NOMO-1 (cell line): ENCODE measurements at regions not wholly inside any gene's neighbourhood (a gene's known extent, or its start where the extent isn't known, plus 50 kb on each side); places are given as distances from the start of the nearest gene placed in this dataset.
A peak's percentile ranks its signal among the peaks of the same experiment; 100 is the strongest.

Source experiments
- DNase-seq, 2 experiments: peaks; one replicate each; lab custom pipeline; 2025; ENCODE audit not compliant: unreplicated experiment in 2 of 2; lab: John Stamatoyannopoulos, UW

- no peak for DNase-seq
These were observed 820.4 kb downstream of the LUZP2 start for GRCh38 chr11:25317216-25317615.

DNA sequence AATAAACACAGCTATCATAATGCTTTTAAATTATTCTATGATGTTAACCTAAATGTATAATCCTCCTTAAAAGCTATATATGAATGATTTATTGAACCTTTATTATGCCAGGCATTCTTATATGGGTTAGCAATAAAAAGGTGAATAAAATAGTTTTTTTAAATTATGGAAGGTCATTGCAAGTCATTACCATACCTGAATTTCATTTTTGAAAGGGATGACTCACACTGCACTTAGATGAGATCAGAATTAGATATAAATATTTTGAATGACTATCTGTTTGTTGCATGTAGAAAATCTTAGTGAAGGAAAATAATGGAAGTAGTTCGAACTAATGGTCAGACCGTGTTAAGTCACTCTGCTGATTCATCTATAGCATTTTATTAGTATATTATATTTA is 822.3 kb downstream of the LUZP2 start:
- no peak for DNase-seq

- DNase-seq = no peak
These were observed 830.8 kb downstream of the LUZP2 start for GRCh38 chr11:25327656-25328055.

DNA sequence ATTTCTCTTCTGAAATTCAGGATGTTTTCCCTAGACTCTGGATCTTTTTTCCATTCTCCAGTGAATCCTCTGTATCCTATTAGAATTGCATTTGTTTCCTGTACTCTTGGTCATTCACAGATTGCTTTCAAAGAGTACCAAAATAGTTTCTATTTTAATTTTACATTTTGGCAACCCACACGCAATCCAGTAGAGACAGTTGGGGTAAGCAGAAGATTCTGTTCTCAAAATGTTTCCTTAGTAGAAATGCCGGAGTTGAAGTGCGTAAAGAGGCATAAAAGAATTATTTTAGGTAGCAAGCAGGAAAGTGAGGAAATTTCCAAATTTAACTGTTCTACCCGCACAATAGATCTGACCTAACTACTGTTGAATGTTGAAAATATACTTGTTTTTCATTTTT is 842.4 kb downstream of the LUZP2 start:
- no peak for DNase-seq

GRCh38 chr11:25349537-25349936 is 852.7 kb downstream of the LUZP2 start:
- DNase-seq = no peak

- no peak for DNase-seq
These were observed 854.3 kb downstream of the LUZP2 start for GRCh38 chr11:25350899-25351803.

DNA sequence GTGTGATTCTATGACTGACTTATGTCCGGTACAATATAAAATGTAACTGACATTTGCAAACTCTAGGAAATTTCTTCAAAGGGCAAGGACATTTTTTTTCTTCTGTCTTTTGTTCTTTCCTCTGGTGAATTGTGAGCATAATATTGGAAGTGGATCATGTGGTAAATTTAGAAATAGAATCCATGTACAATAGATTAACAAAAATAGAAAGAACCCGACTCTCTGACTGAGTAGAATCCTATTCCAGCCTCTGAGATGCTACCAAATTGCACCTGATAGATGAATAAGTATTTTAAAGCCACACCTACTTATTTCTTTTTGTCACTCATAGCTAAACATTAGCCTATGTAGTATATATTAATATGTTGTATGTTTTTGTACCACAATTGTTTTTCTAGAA is 860.3 kb downstream of the LUZP2 start:
- DNase-seq = no peak

DNA sequence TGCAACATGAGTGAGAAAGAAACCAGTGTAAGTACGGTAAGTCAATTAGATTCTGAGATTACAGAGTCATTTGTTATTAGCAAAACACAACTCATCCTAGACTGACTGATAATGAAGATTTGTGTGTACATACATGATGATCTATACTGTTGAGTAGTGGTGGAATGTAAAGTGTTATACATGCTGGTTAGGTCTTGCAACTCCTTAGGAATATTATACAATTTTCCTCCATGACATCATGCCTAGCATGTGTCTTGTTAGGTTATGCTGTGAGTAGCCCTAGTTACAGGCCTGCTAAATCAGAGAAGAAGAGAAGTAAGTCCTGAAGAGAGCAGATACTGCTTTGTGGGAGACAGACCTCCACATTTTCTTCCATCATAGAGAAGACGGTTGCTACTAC is 880.6 kb downstream of the LUZP2 start:
- DNase-seq = no peak

- DNase-seq = peak; percentile 10 to 69
These were observed 900.0 kb downstream of the LUZP2 start for GRCh38 chr11:25396847-25397246.

DNA sequence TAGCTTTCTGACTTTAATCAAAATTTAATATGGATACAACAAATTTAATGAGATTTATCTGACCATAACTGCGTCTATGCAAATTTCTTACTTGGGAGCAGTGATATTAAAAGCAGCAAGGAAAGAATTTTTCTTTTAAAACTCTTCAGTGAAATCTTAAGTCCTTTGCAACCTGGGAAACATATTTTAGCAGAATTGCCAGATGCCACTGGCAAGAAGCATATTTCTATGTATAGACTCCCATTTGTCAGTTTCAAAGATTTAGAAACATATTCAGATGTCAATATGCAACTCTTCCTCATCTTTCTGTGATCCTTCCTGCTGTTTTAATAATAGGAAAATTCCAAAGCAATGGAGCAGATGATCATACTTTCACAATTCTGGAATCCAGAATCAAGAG is 911.3 kb downstream of the LUZP2 start:
- no peak for DNase-seq

DNA sequence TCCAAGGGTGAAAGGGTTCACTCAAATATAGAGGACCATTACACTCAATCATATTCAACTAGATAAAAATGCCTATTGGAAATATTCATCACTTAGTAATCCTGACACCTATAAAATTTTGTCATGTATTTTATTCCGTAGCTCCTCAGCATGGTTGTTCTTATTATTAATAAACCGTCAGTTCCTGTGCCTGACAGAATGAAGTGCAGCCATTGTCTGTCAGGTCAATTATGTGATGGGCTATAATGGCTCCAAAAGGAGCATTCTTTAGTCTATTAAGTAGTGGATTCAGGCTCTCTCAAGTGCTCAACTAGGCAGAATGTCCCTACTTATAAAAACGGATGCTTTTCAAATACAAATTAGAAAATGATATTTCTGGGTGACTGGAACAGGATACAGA is 916.1 kb upstream of the ANO3 start:
- no peak for DNase-seq

DNA sequence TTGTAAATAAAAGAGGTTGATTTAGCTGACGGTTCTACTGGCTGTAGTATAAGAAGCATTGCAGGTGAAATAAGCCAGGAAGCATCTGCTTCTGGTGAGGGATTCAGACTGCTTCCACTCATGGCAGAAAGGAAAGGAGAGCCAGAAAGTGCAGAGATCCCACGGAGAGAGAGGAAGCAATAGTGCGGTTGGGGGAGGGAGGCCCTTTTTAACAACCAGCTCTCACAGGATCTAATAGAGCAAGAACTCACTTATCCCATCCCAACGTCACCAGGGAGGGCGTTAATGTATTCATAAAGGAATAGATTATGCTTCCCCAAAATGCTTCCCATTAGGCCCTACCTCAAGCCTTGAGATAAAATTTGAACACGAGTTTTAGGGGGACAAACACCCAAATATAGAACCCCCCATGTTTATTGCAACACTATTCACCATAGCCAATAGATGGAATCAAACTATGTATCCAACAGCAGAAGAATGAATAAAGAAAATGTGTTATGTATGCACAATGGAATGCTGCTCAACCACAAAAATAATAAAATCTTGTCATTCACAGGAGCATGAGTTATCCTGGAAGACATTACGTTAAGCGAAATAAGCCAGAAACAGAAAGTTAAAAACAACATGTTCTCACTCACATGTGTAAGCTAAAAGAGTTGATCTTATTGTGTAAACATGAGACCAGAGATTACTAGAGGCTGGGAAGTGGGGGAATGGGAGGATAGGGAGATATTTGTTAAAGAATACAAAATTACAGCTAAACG is 908.3 kb upstream of the ANO3 start:
- DNase-seq = no peak

- no peak for DNase-seq
These were observed 899.6 kb upstream of the ANO3 start for GRCh38 chr11:25432376-25432775.

DNA sequence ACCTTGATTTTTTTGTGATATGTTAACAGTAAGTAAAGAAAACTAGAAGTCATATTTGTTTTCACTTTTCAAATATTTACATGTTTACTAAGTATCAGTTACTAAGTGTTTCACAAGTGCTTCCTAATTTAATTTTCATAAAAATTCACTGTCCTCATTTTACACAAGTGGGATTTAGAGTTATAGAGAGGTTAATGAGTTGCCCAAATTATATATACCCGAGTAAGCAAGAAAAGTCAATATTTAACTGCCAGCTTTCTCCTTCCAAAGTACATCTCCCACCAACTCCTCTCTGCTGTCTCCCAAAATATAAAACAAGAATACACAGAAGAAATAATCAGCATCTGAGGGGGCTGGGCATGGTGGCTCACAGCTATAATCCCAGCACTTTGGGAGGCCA is 896.7 kb upstream of the ANO3 start:
- no peak for DNase-seq

GRCh38 chr11:25436326-25436725 is 895.6 kb upstream of the ANO3 start:
- DNase-seq = no peak

- no peak for DNase-seq
These were observed 890.5 kb upstream of the ANO3 start for GRCh38 chr11:25441421-25441820.

DNA sequence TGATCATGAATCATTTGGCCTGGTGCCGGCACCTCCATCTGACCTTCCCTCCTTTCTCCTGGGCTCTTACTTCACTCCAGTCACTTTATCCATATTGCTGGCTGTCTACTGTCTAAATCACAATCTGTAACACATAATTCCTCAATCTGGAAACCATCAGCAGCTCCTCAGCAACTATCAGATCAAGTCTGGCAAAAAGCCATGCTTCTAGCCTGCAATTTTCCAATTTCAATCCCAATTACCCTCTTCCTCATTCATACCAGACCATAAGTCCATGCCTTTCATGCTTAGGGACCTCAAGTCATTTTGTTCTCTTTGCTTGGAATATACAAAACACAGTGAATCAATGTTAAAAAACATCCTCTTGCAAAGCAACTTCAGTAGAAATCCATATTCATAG is 882.8 kb upstream of the ANO3 start:
- DNase-seq = no peak

DNA sequence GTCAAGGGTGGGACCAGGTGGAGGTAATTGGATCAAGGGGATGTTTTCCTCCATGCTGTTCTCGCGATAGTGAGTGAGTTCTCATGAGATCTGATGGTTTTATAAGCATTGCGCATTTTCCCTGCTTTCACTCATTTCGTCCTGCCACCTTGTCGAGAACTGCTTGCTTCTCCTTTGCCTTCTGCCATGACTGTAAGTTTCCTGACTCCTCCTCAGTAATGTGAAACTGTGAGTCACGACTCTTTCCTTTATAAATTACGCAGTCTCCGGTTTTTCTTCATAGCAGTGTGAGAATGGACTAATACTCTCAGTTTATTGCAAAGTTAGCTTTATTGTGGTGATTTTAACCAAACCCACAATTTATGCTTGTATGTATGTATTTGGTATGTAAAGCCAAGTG is 878.5 kb upstream of the ANO3 start:
- DNase-seq = peak; percentile 48 to 93

DNA sequence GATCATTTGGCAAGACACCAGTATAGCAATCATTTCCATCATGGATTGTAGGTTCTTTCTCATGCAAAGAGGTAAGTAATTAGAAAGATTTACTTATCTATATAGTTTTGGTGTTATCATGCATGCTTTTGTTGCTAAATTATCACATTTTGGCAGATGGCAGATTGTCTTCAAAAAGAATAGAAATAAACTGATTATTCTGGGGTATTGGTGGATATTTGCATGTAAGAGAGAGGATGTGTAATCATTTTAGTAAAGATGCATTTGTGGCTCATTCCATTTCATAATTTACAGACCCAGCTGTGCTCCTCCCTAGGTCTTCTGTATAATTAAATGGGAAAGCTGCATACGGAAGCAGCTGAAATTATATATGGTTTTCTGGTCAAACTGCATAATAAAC is 875.7 kb upstream of the ANO3 start:
- no peak for DNase-seq

GRCh38 chr11:25483915-25484635 is 847.9 kb upstream of the ANO3 start:
- no peak for DNase-seq

GRCh38 chr11:25485315-25485714 is 846.6 kb upstream of the ANO3 start:
- peak in 1 of 2 experiments; percentile 48 for DNase-seq
